ENCODE measurements at regions not wholly inside any gene's neighbourhood (a gene's known extent, or its start where the extent isn't known, plus 50 kb on each side); places are given as distances from the start of the nearest gene placed in this dataset.
"Not testable (repeated sequence)": the region's sequence is repeated elsewhere in the genome, so short reads cannot be mapped to it uniquely, and the experiment has no call there.

DNA sequence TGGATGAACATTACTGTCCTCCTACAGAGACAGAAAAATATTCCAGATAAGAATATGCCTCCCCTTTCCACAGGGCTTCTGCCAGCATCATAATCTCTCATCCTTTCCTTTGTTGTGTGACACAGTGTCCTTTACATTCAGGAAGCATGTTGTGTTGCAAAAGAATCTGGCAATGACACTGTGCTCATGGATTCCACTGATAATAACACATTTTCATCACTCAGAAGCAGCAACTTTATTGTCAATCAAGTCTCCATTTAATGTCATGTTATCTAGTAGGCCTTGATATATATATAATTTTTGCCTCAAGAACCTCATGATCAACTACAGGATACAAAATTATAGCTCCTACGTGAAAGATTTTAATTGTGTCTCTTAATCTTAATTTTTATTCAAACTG, 833.9 kb downstream of the FSTL5 start:
- DNase-seq (ENCODE audit: low spot score): no peak

GRCh38 chr4:161321706-161322105, 842.1 kb downstream of the FSTL5 start:
- no peak for DNase-seq (ENCODE audit: low spot score)

- DNase-seq (ENCODE audit: low spot score): peak; percentile 15
Measured at GRCh38 chr4:161320377-161320776, 843.4 kb downstream of the FSTL5 start.

GRCh38 chr4:161317000-161317399, 846.8 kb downstream of the FSTL5 start:
- no peak for DNase-seq (ENCODE audit: low spot score)

DNA sequence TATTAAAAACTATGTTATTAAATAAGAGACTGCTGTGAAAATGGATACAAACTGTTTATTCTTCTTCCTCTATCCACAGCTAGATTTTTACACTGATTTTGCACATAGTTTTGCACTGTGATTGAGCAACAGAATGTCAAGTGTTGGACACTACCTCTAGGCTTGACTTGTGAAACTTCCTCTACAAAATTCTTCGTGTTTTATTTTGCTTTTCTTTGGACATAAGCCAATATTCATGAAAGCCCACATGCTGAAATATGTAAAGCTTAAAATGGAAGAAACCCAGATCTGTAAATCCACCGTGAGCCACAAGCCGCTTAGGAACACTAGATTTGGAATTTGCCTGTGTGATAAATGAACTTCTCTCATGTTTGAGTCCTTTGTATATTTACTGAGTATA, 849.4 kb downstream of the FSTL5 start:
- no peak for DNase-seq (ENCODE audit: low spot score)

DNA sequence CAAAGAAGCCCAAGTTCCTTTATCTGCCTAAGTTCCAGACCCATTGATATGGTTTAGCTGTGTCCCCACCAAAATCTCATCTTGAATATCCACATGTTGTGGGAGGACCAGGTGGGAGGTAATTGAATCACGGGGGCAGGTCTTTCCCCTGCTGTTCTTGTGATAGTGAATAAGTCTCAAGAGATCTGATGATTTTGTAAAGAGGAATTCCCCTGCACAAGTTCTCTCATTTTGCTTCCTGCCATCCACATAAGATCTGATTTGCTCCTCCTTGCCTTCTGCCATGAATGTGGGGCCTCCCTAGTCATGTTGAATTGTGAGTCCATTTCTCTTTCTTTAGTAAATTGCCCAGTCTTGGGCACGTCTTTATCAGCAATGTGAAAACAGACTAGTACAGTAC, 860.2 kb downstream of the FSTL5 start:
- DNase-seq (ENCODE audit: low spot score): no peak

DNA sequence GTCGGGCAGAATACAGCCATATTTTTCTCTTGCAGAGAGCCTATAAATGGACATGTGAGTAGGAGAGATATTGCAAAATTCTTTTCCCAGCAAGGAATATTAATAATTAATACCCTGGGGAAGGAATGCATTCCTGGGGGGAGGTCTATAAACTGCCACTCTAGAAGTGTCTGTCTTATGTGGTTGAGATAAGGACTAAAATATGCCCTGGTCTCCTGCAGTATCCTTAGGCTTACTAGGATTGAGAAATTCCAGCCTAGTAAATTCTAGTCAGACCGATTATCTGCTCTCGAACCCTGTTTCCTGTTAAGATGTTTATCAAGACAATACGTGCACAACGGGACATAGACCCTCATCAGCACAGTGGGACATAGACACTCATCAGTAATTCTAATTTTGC, 872.6 kb downstream of the FSTL5 start:
- DNase-seq (ENCODE audit: low spot score): no peak

DNA sequence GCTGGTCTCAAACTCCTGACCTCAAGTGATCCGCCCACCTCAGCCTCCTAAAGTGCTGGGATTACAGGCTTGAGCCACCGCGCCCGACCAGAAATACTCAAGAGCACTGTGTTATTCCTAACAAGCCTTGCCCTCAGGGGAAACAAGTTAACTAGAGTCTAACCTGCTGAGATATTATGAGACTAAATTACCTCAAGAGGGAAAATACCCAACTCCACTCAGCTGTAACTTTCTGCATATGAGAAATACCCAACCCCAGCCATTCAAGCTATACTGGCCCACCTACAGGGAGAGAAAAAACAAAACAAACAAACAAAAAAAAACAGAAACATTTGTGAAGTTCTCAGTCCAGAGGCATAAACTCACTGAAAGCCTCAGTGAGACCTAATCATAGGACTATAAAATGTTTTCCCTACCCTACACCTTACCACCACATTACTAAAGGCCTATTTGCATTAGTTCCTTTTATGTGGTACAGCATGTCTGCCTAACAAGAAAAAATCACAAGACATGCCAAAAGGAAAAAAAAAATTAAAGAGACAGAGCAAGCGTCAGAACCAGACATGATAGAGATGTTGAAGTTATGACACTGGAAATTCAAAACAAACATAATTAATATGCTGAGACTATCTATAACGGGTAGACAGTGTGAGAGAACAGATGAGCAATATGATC, 876.0 kb downstream of the FSTL5 start:
- no peak for DNase-seq (ENCODE audit: low spot score)

DNA sequence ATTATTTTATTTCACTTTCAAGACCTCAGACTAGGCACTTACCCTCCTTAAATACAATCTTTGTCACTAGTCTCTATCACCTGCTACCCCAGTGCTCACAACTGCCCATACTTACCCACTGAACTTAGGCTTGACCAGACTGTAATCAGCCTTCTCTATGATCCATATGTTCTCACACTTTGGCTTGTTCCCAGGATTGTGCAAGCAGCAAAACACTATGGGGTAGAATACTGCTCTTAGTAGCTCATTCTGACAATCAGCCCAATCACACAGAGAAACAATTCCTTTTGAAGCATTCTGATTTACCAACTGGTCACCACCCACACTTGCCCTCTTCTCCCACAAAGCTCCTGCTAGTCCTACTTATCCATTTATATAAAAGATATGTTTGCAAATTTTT, 878.3 kb downstream of the FSTL5 start:
- DNase-seq (ENCODE audit: low spot score): no peak

DNA sequence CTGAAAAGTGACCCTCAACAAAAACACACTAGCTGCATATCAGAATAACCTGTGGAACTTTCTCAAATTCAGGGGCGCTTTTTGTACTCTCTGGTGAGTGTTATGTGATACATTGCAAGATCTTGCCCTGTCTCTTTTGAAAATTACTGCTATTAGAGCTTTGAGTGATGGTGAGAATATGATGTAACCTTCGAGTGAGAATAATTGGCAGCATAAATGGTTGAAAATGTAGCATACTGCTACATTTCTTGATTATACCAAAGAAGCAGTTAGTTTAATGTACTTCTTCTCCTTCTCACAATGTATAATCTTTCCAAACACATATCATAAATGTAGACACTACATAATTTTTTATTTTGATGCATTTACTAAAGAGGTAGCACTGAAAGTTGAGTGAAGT, 882.9 kb downstream of the FSTL5 start:
- no peak for DNase-seq (ENCODE audit: low spot score)

GRCh38 chr4:161279095-161279494, 884.7 kb downstream of the FSTL5 start:
- no peak for DNase-seq (ENCODE audit: low spot score)

- not testable (repeated sequence) for DNase-seq (ENCODE audit: low spot score)
Measured at GRCh38 chr4:161277150-161277787, 886.5 kb downstream of the FSTL5 start.

GRCh38 chr4:161273607-161274006, 890.2 kb downstream of the FSTL5 start:
- no peak for DNase-seq (ENCODE audit: low spot score)

GRCh38 chr4:161260819-161261218, 903.0 kb downstream of the FSTL5 start:
- no peak for DNase-seq (ENCODE audit: low spot score)

GRCh38 chr4:161256716-161257115, 907.1 kb downstream of the FSTL5 start:
- peak; percentile 9 for DNase-seq (ENCODE audit: low spot score)

DNA sequence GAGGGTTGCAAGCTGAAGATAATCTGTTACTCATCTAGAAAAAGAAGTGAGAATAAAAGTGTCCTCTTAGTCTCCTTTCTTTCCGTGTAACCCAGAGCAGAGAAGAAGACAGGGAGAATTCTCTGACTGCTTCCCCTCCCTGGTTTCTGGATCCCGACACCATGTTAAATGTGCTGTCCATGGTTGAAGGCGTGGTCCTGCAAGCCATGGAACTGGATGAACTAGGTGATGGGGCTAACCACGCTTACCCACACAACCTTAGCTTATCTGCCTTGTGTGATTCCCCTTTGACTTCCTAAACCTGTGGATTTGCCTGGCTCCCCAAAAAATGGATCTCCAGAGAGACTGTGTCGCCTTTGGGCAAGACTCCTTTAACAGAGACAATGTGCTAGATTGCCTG, 907.6 kb downstream of the FSTL5 start:
- no peak for DNase-seq (ENCODE audit: low spot score)

GRCh38 chr4:161254375-161254774, 909.4 kb downstream of the FSTL5 start:
- DNase-seq (ENCODE audit: low spot score): no peak

GRCh38 chr4:161252520-161253141, 911.2 kb downstream of the FSTL5 start:
- peak; percentile 16 for DNase-seq (ENCODE audit: low spot score)

DNA sequence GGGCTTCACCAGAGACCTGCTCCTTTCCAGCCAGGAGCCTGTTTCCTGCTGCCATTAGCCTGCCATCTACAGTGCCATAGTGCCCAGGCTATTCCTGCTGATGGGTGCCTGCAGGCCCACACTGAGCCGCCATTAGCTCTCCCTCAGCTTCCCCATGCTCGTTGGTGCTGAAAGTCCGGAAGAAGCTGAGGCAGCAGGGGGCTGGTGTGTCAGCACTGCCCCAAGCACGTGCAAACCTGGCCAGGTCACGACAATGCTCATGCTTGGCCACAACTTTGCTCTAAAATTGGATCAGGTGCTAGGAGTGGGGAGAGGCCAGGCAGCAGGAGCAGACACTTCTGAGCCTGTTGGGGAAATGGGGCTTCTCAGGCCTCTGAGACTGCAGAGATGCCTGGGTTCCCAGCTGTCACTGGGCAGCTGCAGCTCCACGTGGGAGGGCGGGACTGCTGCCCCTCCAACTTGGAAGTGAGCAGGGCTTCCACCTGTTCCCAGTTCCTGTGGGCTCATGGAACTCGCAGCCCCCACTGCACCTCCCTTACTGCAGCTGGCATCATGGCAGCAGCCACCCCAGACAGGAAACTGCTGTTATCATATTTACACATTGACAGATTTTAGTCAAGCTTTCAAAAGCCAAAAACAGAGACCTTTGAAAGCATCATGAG, 913.9 kb downstream of the FSTL5 start:
- DNase-seq (ENCODE audit: low spot score): no peak

- DNase-seq (ENCODE audit: low spot score): no peak
Measured at GRCh38 chr4:161248880-161249279, 914.9 kb downstream of the FSTL5 start.

- DNase-seq (ENCODE audit: low spot score): no peak
Measured at GRCh38 chr4:161247831-161248230, 916.0 kb downstream of the FSTL5 start.

DNA sequence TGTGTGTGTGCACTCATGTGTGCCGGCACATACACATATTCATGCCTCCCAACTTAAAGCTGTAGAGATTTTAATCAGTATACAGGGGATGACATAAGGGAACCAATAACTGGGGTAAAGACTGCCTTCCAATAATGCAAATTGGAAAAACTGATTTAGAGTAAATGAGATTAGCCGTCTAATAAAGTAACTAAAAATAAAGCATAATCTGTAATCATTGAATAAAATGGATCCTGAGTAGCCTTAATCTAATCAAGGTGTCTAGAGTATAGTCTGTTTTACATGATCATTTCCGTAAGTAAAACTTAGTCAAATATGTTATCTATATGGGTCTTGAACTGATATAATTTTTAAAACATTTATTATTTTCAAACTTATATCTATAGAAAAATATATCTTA, 925.8 kb downstream of the FSTL5 start:
- DNase-seq (ENCODE audit: low spot score): no peak

DNA sequence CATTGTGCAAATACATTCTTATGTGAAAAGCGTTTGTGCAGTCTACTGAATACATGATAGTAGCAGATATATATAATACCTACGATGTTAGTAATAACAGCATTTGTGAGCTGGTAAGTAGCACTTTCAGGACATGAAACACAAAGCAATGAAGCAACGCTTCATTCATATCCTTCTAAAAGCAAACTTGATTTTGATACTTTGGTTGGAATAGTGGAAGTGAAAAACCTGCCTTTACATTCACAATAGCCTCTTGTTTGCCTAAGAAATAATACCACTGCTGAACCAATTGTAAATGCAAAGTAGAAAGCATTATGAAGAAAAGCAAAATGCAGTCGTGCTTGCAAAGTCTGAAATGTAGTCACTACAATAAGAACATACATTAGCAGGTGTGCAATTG, 926.3 kb downstream of the FSTL5 start:
- DNase-seq (ENCODE audit: low spot score): no peak
